ENCODE measurements at regions not wholly inside any gene's neighbourhood (a gene's known extent, or its start where the extent isn't known, plus 50 kb on each side); places are given as distances from the start of the nearest gene placed in this dataset.
A peak's percentile ranks its signal among the peaks of the same experiment; 100 is the strongest.
"Not testable (repeated sequence)": the region's sequence is repeated elsewhere in the genome, so short reads cannot be mapped to it uniquely, and the experiment has no call there.

- no peak for TF ChIP-seq CTCF (IDR thresholded peaks at IDR 0.05; ENCODE audit: extremely low read depth, missing control alignments)
- DNase-seq (ENCODE audit: low spot score) = peak; percentile 56
Measured at GRCh38 chr6:12356983-12357972, 67.1 kb downstream of the EDN1 start.

- no peak for TF ChIP-seq CTCF (IDR thresholded peaks at IDR 0.05; ENCODE audit: extremely low read depth, missing control alignments)
- DNase-seq (ENCODE audit: low spot score) = no peak
Measured at GRCh38 chr6:12359036-12359435, 68.9 kb downstream of the EDN1 start.

- TF ChIP-seq CTCF (IDR thresholded peaks at IDR 0.05; ENCODE audit: extremely low read depth, missing control alignments) = no peak
- no peak for DNase-seq (ENCODE audit: low spot score)
Measured at GRCh38 chr6:12361042-12361765, 71.0 kb downstream of the EDN1 start.

- DNase-seq (ENCODE audit: low spot score) = not testable (repeated sequence)
Measured at GRCh38 chr6:12363277-12363650, 73.1 kb downstream of the EDN1 start.

GRCh38 chr6:12363651-12364381 is 73.7 kb downstream of the EDN1 start:
- TF ChIP-seq CTCF (IDR thresholded peaks at IDR 0.05; ENCODE audit: extremely low read depth, missing control alignments) = no peak
- peak; percentile 54 for DNase-seq (ENCODE audit: low spot score)

GRCh38 chr6:12364621-12365020 is 74.5 kb downstream of the EDN1 start:
- TF ChIP-seq CTCF (IDR thresholded peaks at IDR 0.05; ENCODE audit: extremely low read depth, missing control alignments) = no peak

GRCh38 chr6:12366731-12367130 is 76.6 kb downstream of the EDN1 start:
- DNase-seq (ENCODE audit: low spot score) = no peak
- TF ChIP-seq CTCF (IDR thresholded peaks at IDR 0.05; ENCODE audit: extremely low read depth, missing control alignments) = no peak

More at GRCh38 chr6:12364621-12365020, 74.5 kb downstream of the EDN1 start:
- no peak for DNase-seq (ENCODE audit: low spot score)

Data from GM20000 (cell line).